GM21360 (cell line): ENCODE measurements at regions not wholly inside any gene's neighbourhood (a gene's known extent, or its start where the extent isn't known, plus 50 kb on each side); places are given as distances from the start of the nearest gene placed in this dataset.

Source experiments
- ATAC-seq: cut with Tn5 transposase; IDR thresholded peaks from one replicate; pipeline ENCODE4 v1.9.1; 2021; ENCODE audit warnings: mild to moderate bottlenecking, moderate library complexity; ENCODE audit not compliant: unreplicated experiment

DNA sequence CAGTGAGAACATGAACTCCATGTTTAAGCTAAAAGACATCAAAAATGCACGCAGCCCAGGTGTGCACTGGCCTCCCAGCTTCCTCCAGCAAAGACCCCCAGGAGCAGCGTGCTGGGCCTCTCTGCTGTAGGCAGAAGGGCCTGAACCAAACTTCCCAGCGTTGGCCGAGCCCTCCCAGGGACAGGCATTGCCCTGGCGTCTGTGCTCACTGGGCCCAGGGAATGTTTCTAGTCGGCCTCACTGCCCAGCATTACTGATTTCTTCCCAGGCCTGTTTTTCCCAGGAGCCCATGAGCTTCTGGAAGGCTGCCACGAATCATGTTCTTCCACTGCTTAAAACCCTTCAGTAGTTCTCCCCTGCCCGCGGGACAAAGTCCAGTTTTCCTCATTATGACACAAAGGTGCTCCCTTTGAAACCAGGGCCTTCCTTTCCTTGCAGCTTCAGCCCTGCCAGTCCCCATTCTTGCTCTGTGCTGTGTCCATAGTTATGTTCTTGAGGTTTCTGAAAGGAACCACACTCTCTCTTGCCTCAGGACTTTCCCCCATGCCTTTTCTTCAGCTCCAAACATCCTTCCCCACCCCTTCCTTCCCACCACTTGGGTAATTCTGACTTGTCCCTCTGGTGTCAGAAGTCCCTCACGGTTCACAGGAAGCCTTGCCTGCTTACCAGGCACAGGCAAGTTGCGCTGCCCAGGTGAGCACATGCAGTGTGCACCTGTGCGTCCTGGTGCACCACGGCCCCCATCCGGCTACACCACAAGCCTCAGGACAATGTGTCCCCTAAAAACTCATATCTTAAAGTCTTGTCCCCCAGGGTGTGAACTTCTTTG lies 93.4 kb upstream of the ENPP6 start:
- ATAC-seq, result no peak

DNA sequence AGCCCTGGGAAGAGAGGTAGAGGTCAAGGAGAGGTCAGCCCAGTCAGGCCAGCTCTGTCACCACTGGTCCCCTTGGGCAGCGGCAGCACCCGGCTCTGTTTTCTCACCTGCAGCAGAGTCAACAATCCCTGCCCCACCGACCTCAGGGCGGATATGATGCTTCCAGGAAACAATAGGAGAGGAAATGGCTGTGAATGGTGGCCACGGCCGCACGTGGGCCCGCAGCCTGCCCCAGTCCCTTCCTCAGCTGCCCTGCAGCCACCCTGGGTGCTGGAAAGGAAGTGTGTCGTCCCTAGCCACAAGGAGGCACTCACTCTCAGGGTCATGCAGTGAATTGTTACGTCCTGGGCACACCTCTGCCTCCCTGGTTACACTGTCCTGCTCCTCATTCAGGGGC lies 92.5 kb upstream of the ENPP6 start:
- no peak for ATAC-seq

DNA sequence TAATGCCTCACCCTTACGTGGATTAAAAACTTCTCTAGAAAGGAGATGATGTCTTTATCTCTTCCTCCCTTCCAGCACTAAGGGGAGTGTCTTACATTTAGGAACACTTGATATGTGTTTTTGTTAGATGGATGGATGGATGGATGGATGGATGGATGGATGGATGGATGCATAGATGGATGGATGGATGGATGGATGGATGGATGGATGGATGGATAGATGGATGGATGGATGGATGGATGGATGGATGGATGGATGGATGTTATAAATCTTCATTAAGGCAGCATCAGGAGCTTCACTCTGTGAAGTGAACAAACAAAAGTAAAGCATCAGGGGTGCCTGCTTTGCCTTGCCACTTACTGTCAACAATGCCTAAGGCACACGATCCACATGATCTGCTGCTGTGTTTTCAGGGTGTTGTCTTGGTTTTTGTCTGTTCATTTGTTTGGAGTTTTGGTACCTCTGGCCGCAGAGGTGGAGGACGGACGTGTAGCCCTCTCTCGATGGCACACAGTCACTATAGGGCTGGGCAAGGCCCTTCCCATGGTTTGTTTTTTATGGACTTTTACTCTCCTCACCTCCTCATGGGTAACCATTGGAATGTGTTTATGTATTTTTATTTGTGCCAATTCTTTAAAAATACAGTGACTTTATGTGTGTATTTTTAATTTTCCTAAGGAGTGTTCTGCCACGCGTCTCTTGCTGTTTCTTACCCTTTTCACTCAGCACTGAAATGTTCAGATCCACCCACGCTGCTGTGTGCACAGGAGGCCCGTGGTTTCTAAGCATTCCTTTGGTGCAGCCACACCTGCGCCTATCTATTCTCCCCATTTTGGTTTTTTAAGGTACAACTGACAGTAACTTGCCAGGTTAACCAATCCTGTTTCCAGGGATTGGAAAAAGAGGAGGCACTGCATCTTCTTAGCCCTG lies 91.8 kb upstream of the ENPP6 start:
- ATAC-seq, result no peak

DNA sequence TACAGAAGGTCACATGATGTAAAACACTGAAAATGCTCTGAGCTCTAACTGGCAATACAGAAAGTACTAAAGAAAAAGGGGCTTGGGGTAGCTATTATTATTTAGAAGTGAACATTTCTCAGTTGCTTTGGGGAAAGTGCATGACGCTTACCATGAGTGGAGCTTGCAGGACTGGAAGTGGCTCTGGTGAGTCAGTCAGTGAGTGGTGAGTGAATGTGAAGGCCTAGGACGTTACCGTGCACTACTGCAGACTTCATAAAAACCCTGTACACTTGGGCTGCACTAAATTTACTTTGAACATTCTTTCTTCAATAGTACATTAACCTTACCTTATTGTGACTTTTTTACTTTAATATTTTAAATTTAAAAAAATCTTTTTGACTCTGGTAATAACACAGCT lies 89.3 kb upstream of the ENPP6 start:
- ATAC-seq, result no peak

DNA sequence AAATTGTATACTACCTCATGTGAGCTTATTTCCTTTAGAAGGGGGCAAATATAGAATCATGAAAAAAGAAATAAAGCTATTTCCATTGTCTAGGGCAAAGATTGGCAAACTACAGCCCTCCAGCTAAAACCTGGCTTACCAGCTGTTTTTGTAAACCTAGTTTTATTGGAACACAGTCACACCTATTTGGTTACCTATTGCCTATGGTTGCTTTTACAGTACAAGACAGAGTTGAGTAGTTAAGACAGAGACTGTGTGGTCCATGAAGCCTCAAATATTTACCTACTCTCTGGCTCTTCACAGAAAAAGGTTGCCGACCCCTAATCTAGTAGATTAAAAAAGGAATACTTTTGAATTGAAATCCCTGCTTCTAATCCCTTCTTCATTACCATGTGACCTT lies 88.8 kb upstream of the ENPP6 start:
- ATAC-seq, result no peak

DNA sequence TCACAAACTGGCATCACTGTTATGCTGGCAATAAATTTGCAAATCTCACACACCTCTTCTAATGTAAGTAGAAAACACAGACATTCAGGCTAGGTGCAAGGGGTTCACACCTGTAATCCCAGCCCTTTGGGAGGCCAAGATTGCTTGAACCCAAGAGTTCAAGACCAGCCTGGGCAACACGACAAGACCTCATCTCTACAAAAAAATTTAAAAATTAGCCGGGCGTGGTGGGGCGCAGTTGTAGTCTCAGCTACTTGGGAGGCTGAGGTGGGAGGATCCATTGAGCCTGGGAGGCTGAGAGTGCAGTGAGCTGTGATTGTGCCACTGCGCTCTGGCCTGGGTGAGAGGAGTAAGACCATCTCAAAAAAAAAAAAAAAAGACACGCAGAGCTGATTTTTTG lies 83.1 kb upstream of the ENPP6 start:
- no peak for ATAC-seq

DNA sequence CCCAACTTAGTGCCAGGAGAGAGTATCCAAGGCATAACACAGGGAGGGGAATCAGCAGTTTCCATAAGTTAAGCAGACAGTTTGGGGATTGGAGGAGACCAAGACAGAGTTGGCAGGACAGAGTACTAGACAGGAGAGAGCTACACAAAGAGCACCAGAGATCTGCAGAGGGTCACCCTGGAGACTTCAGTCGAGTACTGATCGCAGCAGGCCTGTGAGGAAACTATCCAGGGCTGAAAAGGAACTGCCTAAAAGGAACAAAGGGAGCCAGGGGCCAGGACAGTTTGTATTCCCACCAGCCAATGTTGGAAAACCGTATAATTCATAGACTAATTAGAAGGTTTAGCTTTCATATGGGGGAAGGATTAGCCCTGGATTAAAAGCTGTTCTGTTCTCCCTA lies 80.6 kb upstream of the ENPP6 start:
- ATAC-seq, result no peak

DNA sequence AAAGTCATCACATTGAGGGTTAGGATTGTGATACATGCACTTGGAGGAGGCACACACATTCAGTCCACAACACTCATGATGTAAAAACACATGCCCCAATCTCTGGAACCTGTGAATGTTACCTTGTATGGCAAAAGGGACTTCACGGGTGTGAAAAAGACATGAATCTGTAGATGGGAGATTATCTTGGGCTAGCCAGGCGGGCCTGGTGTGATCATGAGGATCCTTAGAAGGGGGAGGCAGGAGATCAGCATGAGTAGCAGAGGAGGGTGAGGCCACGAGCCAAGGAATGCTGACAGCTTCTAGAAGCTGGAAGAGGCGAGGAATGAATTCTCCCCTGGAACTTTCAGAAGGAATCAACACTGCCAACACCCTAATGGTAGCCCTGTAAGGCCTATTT lies 77.5 kb upstream of the ENPP6 start:
- no peak for ATAC-seq

DNA sequence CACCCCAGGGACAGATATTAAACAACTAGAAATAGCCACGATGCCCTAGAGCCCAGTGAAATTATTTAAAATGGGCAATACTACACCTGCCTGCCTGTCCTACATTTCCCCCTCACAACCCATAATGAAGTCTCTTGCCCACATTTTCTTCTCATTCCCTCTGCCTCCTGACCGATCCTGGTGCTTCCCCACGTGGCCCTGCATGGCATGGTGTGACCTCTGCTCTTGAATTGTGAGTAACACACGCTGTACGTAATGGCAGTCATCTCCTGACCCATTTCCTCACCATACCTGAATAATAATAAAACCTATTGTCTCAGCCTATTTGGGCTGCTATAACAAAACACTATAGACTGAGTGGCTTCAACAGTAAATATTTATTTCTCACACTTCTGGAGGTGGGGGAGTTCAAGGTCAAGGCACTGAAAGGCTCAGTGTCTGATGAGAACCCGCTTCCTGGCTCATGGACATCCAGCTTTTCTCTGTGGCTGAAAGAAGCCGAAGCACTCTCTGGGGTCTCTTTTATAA lies 77.0 kb upstream of the ENPP6 start:
- ATAC-seq, result no peak

DNA sequence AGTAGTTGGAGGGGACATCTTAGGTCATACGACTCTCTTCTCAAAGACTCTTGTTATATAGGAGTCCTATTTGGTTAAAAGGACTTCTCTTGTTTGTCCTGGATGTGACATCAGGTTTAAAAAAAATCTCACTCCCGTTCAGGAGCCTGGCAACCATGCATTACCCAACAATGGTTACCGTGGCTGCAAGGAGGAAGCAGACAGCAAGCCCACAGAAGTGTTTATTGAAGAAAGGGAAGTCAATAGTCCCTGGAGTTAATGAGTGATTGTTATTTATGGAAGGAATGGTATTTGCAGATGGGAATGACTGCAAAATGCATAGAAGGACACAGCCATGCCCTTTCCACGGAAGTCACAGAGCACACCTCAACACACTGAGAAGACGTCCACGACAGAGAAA lies 75.9 kb upstream of the ENPP6 start:
- no peak for ATAC-seq

DNA sequence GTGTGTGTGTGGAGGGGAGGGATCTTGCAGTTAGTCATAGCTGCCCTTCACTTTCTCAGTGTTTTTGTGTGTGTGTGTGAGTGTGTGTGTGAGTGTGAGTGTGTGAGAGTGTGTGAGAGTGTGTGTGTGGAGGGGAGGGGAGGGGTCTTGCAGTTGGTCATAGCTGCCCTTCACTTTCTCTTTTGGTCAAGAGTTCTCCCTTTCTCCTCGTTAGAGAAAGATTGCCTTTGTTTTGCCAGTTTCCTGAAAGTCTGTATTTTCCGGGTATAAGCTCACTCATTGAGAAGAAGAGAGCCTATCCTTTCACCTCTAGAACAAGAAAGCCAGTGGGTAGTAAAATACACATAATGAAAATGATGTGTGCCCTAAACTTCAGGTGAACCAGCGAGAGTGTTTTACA lies 75.2 kb upstream of the ENPP6 start:
- no peak for ATAC-seq

DNA sequence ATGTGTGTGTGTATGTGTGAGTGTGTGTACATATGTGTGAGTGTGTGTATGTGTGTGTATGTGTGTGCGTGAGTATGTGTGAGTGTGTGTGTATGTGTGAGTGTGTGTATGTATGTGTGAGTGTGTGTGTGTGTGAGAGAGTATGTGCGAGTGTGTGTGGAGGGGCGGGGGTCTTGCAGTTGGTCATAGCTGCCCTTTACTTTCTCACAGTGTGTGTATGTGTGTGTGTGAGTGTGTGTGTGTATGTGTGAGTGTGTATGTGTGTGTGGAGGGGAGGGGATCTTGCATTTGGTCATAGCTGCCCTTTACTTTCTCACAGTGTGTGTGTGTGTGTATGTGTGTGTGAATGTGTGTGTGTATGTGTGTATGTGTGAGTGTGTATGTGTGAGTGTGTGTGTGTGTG lies 74.8 kb upstream of the ENPP6 start:
- no peak for ATAC-seq

DNA sequence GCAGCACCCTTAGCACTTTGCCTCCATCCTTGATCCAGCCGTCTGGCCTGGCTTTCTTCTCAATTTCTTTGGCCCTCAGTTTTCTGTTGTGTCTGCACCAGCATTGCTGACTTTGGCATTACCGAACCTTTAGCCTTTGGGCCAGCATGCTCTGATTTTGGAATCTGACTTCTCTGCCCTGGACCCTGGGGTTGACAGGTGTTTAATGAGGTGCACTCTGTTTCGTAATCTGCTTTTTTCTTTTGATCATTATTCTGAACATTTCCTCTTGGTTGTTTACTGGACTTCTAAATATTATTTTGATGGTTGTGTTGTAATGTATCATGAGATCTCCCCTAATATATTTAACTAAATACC lies 71.5 kb upstream of the ENPP6 start:
- no peak for ATAC-seq

DNA sequence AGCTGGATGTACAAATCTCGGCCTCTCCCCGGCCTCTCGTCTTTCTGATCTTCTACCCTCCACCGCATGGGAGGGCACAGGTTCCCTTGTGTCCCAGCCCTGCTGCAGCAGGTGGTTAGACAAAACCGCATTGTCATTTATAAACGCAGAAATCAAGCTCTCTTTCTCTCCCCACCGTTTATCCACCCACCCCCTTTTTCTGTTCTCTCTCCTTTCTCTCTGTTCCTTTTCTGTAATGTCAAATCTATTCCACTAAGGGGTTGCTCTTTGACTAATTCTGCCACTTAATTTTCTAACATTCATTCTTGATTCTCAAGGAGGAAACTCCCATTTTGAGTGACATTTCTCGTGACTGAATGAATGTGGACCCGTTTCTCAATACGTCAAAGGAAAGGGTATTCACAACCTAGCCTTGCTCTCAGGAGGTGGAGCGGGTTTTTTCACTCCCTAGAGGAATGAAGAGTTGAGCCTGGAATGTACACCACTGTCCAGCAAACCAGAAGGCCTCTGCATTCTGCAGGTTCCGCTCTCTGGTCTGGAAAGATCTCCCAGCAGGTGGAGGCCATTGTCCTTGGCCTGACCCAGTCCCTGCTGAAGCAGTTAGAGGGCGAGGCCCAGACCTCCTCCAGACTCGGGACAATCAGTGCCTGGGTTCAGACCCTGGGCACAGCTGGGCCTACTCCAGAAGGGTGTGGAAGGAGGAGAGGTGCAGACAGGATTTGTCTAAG lies 70.9 kb upstream of the ENPP6 start:
- ATAC-seq, result peak; percentile 44

DNA sequence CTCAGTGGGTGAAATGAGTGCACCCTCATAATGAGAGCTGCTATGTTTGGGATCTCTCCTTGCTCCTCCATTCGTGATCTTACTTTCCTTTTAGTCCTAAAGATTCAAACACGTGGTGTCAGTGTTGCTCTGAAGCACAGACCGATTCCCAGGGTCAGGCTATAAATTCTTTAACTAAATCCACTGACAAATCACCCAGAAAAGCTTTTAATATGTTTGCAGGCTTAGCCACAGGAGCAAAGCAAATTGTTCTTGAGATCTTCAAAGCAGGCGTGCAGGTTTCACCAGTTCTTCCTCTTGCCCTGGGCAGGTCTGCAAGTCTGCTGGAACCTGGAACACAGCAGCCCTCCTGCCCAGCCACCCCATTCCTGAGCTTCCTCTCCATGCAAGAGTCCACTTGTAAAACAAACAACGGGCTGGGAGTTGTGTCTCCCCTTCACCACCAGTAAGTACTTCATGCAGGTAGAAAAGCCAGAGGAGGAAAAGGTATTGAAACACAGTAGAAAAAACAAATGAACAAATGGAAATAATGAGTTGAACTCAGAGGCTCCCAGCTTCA lies 70.1 kb upstream of the ENPP6 start:
- no peak for ATAC-seq

DNA sequence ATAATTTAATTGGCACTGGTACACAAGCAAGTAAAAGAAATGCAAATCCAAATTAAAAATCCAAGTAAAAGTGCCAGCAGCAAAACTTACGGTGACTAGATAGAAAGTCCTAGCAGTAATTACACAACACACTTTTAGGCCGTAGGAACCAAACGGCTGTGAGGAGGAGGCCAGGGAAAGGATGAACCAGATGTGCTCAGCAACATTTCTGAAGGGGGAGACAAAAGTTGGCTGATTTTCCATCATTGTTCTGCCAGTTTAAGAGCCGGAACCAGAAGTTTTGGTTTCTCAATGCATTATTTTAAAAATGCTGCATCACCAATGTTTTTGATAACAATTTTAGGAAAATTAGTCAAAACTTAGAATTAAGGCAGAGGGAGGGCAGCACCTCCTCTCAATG lies 68.7 kb upstream of the ENPP6 start:
- ATAC-seq, result no peak

DNA sequence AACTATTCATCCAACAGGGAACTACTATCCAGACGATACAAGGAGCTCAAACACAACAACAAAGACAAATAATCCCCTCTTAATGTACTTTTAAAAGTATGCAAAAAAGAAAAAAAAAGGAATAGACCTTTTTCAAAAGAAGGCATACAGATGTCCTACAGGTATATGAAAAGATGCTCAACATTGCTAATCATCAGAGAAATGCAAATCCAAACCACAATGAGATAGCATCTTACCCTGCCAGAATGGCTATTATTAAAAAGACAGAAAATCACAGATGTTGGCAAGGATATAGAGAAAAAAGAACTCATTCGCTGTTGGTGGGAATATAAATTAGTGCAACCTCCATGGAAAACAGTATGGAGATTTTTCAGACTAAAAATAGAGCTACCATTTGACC lies 67.1 kb upstream of the ENPP6 start:
- no peak for ATAC-seq

DNA sequence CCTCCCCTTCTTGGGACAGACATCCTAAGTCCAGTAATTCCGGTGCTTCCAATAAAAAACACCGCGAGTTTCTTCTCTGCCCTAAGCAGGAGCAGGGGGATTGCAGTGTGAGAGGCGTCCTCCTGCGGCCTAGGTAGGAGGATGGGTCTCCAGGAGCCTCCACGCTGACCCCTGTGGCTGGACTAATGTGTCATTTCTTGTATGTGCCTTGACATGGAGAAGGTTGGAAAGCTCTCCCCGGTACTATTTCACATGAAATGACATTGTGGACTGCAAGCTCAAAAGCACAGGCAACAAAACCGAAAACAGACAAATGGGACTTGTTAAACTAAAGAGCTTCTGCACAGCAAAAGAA lies 66.6 kb upstream of the ENPP6 start:
- no peak for ATAC-seq

DNA sequence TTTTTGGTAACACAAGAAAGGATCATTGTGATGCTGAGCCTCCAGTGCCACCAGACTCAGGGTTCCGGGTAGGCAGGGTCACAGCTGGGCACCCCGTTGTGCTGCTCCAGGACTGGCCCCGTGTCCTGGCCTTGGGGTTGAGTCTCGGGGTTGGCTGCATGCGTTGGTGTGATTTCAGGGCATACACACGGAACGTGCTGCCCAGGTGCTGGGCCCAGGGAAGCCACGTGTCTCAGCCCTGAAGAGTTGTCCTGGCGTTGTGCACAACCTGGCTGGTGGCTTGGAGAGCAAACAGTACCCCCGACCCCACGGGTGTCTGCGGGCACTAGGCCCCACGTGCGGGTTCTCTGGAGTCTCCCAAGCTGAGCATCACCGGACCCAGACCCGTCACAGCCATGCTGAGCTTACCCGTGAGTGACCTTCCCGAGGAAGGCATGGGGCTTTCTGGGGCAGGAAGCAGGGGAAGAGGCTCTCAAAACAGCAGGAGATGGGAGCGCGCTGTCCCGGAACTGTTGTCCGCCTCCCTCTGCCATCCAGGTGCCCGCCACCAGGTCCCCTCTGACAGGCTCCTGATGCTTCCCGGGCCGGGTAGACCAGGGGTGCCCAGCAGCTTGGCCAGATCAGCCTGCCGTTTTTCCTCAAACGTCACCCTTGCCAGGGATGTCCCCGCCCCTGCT lies 66.1 kb upstream of the ENPP6 start:
- ATAC-seq, result no peak

DNA sequence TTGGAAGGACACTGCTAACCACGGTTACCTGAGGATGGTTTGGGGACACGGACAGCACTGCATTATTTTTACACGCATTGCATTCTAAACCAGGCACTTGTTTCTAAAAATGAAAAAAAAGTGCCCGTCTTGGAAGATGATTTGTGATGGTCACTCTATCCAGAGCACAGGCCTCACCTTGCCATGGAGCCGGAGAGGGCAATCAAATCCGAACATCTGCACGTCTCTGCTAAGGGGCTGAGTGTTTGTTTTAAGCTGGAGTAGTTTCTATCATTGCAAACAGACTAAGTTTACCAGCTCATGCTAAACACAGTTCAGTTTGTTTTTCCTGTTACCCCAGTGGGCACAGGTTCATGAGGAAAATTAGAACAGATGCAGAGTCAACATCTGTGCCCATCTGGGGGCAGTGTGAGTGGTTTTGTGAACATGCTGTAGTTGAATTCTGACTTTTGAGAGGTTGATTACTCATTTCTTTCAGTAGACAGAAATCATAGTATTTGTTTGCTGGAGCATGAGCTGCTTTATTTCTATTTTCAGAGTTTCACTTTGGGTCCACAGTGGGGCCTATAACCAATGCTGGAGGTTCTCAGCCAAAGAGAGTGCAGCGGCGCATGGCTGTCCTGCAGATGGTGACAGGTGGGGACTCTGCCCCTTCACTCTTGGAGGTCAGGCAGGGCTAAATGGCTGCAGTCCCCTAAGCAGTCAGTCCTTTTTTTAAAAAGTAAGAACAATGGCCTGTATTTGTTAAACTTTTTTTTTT lies 65.4 kb upstream of the ENPP6 start:
- peak; percentile 55 for ATAC-seq
